Spleen (tissue), 7 donors: ENCODE measurements at regions not wholly inside any gene's neighbourhood (a gene's known extent, or its start where the extent isn't known, plus 50 kb on each side); places are given as distances from the start of the nearest gene placed in this dataset.

ENCODE experiments used
- POLR2A ChIP-seq, 3 donors: fragments of 450-650 bp; IDR thresholded peaks; one replicate each; pipeline ENCODE4 v1.5.1; 2017; ENCODE audit warnings: antibody characterized with exemption in 3 of 3, mild to moderate bottlenecking in 1 of 3
- TF ChIP-seq, protein P1 (sequence below), 11 experiments: fragments of 200-600 bp in 7 of 11; fragments of 450-650 bp in 4 of 11; sonication (generic) in 4 of 11; IDR thresholded peaks in 8 of 11; conservative IDR thresholded peaks in 3 of 11; 1 replicate in 7 of 11; 2 replicates in 4 of 11; pipeline versions ENCODE4 v1.4.0 to v1.8.0; 2016 to 2021; ENCODE audit warnings: antibody characterized with exemption in 11 of 11, inconsistent platforms in 4 of 11, mild to moderate bottlenecking in 1 of 11
- donor health status: DM: no; HTN: no; CAD: no; lungs with moderate emphysema.
- donor health status: DM: no; HTN: no; CAD: no.
- donor health status: DM: no; HTN: no; CAD: no.

DNA sequence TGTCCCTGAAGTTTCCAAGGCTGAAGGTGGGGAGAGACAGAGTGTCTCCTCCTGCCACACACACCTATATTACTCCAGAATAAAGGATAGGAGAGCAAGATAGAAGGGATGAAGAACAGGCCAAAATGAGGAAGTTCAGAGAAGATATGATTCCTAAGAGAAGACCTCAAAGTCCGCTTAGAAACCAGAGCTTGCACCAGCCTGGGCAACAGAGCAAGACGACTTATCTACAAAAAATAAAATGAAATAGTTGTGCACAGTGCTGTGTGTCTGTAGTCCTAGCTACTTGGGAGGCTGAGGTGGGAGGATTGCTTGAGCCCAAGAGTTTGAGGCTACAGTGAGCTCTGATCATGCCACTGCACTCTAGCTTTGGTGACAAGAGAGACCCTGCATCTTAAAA lies 128.2 kb downstream of the HS3ST3B1 start:
- TF ChIP-seq, protein P1, sequence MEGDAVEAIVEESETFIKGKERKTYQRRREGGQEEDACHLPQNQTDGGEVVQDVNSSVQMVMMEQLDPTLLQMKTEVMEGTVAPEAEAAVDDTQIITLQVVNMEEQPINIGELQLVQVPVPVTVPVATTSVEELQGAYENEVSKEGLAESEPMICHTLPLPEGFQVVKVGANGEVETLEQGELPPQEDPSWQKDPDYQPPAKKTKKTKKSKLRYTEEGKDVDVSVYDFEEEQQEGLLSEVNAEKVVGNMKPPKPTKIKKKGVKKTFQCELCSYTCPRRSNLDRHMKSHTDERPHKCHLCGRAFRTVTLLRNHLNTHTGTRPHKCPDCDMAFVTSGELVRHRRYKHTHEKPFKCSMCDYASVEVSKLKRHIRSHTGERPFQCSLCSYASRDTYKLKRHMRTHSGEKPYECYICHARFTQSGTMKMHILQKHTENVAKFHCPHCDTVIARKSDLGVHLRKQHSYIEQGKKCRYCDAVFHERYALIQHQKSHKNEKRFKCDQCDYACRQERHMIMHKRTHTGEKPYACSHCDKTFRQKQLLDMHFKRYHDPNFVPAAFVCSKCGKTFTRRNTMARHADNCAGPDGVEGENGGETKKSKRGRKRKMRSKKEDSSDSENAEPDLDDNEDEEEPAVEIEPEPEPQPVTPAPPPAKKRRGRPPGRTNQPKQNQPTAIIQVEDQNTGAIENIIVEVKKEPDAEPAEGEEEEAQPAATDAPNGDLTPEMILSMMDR (IDR thresholded peaks at IDR 0.05 in 8 of 11, conservative IDR thresholded peaks at IDR 0.05 in 3 of 11): no peak
- TF ChIP-seq POLR2A (IDR thresholded peaks at IDR 0.05): no peak
